ENCODE measurements at regions not wholly inside any gene's neighbourhood (a gene's known extent, or its start where the extent isn't known, plus 50 kb on each side); places are given as distances from the start of the nearest gene placed in this dataset.

GRCh38 chr7:10703981-10704380 is 269.7 kb upstream of the PHF14 start:
- TF ChIP-seq, protein P1, sequence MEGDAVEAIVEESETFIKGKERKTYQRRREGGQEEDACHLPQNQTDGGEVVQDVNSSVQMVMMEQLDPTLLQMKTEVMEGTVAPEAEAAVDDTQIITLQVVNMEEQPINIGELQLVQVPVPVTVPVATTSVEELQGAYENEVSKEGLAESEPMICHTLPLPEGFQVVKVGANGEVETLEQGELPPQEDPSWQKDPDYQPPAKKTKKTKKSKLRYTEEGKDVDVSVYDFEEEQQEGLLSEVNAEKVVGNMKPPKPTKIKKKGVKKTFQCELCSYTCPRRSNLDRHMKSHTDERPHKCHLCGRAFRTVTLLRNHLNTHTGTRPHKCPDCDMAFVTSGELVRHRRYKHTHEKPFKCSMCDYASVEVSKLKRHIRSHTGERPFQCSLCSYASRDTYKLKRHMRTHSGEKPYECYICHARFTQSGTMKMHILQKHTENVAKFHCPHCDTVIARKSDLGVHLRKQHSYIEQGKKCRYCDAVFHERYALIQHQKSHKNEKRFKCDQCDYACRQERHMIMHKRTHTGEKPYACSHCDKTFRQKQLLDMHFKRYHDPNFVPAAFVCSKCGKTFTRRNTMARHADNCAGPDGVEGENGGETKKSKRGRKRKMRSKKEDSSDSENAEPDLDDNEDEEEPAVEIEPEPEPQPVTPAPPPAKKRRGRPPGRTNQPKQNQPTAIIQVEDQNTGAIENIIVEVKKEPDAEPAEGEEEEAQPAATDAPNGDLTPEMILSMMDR (IDR thresholded peaks at IDR 0.05): no peak
- Histone ChIP-seq H3K27ac (no peak overlapping the region), H3K4me1 (no peaks in the 10 kb centered on the region), H3K36me3 (no peaks in the 10 kb centered on the region), H3K27me3 (no peaks in the 10 kb centered on the region), H3K9me3 (no peaks in the 10 kb centered on the region), H3K4me3 (no peak overlapping the region)
- intact Hi-C loops (cut with DNase I): no loop called here
- DNase-seq (no peak), ATAC-seq (no peak)

DNA sequence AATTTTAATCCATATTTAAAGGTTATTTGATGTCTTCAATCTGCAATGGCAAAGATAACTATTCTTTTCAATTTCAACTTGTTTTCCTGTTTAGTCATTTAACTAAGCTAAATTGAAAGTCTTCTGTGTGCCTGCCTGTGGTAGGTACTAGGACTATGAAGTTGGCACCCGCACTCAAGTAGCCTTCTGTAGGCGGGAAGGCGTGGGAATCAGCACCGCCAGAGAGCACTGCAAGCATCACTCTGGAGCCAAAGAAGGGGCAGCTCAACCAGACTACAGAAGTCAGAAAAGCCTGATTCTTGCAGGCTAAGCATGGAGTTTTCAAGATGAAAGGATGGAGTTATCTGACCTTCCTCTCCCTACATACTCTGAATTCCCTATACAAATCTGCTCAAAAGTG is 269.0 kb upstream of the PHF14 start:
- H3K27me3 ChIP-seq: no peaks in the 10 kb centered on the region
- no peaks in the 10 kb centered on the region for H3K9me3 ChIP-seq
- H3K36me3 ChIP-seq: no peaks in the 10 kb centered on the region
- DNase-seq: no peak
- TF ChIP-seq, protein P1 (IDR thresholded peaks at IDR 0.05): no peak
- no peak for ATAC-seq
- no peak overlapping the region for H3K4me3 ChIP-seq
- H3K27ac ChIP-seq: no peak overlapping the region
- H3K4me1 ChIP-seq: no peaks in the 10 kb centered on the region
- intact Hi-C loops (cut with DNase I): no loop called here

DNA sequence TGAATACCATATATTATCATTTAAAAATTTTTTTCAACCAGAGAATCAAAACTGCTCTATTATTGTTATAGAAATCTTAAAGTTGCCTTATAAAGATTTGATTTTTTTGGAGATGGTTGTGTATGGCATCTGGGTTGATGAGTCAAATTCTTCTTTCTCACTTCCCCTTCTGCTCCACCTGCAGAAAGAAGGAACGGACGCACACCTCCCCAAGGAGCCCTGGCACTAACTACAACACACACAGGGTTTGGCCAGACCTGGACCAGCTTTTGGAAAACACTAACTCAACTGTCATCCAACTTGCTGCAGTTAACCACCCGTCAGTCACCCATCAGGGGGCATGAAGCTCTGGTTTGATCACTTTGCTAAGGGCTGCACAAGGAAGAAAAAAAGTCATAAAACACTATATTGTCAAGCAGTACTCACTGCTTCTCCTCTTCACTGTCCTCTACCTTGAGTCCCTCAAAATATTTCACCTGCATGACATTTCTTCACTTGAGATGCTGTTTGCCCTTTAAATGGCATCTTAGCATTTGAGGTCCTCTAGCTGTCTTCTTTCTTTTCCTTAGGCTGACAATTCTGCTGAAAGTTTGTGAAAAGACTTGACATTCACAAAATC is 266.7 kb upstream of the PHF14 start:
- Histone ChIP-seq H3K36me3 (no peaks in the 10 kb centered on the region), H3K27ac (no peak overlapping the region), H3K27me3 (no peaks in the 10 kb centered on the region), H3K4me3 (no peak overlapping the region), H3K9me3 (no peaks in the 10 kb centered on the region), H3K4me1 (no peaks in the 10 kb centered on the region)
- TF ChIP-seq, protein P1 (IDR thresholded peaks at IDR 0.05): no peak
- ATAC-seq (no peak), DNase-seq (no peak)
- intact Hi-C loops (cut with DNase I): no loop called here

- H3K27ac ChIP-seq: no peak overlapping the region
- no peaks in the 10 kb centered on the region for H3K4me1 ChIP-seq
- DNase-seq (no peak), ATAC-seq (no peak)
- no peaks in the 10 kb centered on the region for H3K27me3 ChIP-seq
- TF ChIP-seq, protein P1 (IDR thresholded peaks at IDR 0.05): no peak
- no peaks in the 10 kb centered on the region for H3K36me3 ChIP-seq
- no peak overlapping the region for H3K4me3 ChIP-seq
- intact Hi-C loops (cut with DNase I): no loop called here
- no peaks in the 10 kb centered on the region for H3K9me3 ChIP-seq
These were observed 266.2 kb upstream of the PHF14 start for GRCh38 chr7:10707519-10707918.

GRCh38 chr7:10708447-10708846 is 265.2 kb upstream of the PHF14 start:
- DNase-seq: no peak
- no peak for ATAC-seq
- Histone ChIP-seq H3K27ac (no peak overlapping the region), H3K4me3 (no peak overlapping the region), H3K36me3 (no peaks in the 10 kb centered on the region), H3K9me3 (no peaks in the 10 kb centered on the region), H3K27me3 (no peaks in the 10 kb centered on the region), H3K4me1 (no peaks in the 10 kb centered on the region)
- intact Hi-C loops (cut with DNase I): no loop called here
- TF ChIP-seq, protein P1 (IDR thresholded peaks at IDR 0.05): no peak

GRCh38 chr7:10718768-10719167 is 254.9 kb upstream of the PHF14 start:
- no peak overlapping the region for H3K27ac ChIP-seq
- DNase-seq: no peak
- intact Hi-C loops (cut with DNase I): no loop called here

More at GRCh38 chr7:10718768-10719167, 254.9 kb upstream of the PHF14 start:
- Histone ChIP-seq H3K36me3 (no peaks in the 10 kb centered on the region), H3K4me3 (no peak overlapping the region), H3K9me3 (no peaks in the 10 kb centered on the region), H3K27me3 (no peaks in the 10 kb centered on the region), H3K4me1 (no peaks in the 10 kb centered on the region)
- TF ChIP-seq, protein P1 (IDR thresholded peaks at IDR 0.05): no peak
- no peak for ATAC-seq

Measured in upper lobe of right lung (tissue), 1 donor.